ENCODE measurements at regions not wholly inside any gene's neighbourhood (a gene's known extent, or its start where the extent isn't known, plus 50 kb on each side); places are given as distances from the start of the nearest gene placed in this dataset.
"Not testable (repeated sequence)": the region's sequence is repeated elsewhere in the genome, so short reads cannot be mapped to it uniquely, and the experiment has no call there.

DNA sequence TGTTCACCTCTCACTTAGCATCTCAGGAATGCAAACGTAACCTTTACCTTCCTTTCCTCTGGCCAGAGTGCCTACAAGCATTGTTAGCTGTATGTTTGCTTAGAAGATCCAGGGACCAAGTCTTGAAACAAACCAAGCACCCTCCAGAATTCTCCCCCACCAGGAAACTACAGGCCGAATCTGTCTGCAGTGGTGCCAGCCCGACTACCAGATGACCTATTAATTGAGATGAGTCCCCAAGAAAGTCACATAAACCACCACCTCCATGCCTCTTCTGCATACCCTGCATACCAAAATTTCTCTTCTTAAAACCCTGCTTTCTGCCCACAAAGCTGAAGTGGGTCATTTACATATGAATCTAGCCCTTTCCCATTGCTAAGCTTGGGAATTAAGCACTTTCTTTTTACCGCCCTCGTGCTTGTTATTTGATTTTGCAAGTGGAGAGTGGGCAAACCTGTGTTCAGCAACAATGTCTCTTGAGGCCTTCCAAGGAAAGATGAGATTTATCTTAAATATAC, 1239.1 kb downstream of the CDH12 start:
- intact Hi-C loops (cut with micrococcal nuclease): no loop called here

- intact Hi-C loops (cut with micrococcal nuclease): no loop called here
These were observed 1249.3 kb downstream of the CDH12 start for GRCh38 chr5:21603796-21604195.

- intact Hi-C loops (cut with micrococcal nuclease): no loop called here
These were observed 1258.6 kb downstream of the CDH12 start for GRCh38 chr5:21594566-21594965.

- intact Hi-C loops (cut with micrococcal nuclease): no loop called here
These were observed 1259.9 kb downstream of the CDH12 start for GRCh38 chr5:21593261-21593660.

DNA sequence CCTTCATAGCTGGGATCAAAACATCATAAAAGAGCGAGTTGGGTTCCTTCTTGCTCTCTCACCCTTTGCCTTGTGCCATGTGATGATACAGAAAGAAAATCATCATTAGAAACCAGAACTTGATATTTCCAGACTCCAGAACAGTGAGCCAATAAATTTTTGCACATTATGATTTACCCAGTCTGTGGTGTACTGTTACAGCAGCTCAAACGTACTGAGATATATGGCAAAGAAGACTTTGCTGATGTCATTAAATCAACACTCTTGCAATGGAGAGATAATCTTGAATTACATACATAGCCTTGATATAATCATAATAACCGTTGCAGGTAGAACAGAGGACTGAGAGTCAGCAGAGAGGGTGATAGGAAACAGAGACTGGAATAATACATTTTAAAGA, 1271.6 kb downstream of the CDH12 start:
- intact Hi-C loops (cut with micrococcal nuclease): no loop called here

DNA sequence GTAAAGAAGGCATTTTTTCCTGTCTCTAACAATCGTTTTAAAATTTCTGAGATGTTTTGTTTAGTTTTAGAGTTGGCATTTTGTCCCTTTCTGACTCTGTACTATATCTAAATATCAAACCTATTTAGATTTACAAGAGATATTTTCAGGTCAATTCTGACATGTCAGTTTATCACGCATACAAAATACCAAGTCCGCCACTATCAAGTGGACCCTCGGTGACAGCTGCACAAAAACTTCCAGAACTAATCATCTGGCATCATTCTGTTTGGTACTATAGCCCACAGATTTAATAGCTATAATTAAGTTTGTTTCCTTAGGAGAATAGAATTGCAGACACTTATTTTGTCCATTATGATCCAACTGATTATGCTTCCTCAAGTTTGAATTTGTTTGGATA, 1278.2 kb downstream of the CDH12 start:
- intact Hi-C loops (cut with micrococcal nuclease): no loop called here

- intact Hi-C loops (cut with micrococcal nuclease): no loop called here
These were observed 1278.7 kb downstream of the CDH12 start for GRCh38 chr5:21574438-21574837.

DNA sequence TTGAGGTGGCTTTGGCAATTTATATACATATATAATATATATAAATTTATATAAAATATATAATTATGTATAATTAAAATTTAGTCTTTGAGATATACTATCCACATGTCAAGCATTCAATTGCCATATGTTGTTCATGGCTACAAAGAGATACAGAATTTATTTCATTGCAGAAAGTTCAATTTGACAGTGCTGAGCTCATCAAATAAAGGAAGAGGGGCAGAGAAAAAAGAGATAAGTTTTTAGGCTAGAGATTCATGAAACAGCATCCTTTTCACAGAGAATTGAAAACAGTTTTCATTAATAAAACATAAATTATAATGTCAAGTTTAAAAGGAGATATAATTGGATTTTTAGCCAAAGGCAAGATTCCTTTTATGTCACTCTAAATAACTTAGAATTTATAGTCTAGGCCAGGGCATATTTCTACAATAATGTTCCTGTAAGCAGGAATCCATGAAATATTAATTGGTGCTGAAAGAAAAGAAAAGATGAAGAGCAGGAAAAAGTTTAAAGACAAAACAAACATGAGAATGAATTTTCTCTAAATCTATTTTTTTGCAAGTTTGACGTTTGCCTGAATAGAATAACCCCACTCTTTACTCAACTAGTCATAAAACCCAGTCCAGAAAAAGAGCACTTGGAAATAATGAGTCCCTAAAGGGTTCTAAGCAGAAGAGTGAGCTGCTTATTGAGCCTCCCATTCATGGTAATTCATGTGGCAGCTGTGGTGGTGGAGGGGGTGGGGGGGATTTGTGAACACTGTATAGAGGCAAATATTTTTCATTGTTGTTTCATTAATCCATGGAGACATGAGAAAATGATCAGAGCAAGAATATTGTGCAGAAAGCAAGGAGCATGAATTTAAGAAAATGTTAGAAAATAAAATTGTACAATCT, 1279.5 kb downstream of the CDH12 start:
- intact Hi-C loops (cut with micrococcal nuclease): no loop called here

GRCh38 chr5:21571196-21571595, 1281.9 kb downstream of the CDH12 start:
- intact Hi-C loops (cut with micrococcal nuclease): not testable (repeated sequence)

- intact Hi-C loops (cut with micrococcal nuclease): not testable (repeated sequence)
These were observed 1294.0 kb downstream of the CDH12 start for GRCh38 chr5:21559109-21559508.

DNA sequence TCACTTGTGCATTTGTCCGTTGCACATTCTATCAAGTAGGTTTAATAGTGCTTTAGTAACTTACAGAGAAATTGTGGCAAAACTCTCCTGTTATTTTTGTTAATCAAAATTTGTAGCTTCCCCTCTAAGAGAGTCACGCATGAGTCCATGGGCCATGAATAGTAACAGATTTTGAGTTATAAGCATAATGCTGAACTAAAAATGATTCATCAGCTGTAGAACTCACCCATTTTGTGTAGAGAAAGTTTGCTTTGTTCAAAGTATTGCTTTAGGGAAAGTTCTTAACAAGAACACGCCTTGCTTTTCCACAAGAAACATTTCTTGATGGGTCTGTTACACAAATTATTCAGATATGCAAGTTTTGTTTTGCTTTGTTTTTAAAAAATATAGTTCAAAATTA, 1300.9 kb downstream of the CDH12 start:
- intact Hi-C loops (cut with micrococcal nuclease): not testable (repeated sequence)

GRCh38 chr5:21550916-21551315, 1302.2 kb downstream of the CDH12 start:
- intact Hi-C loops (cut with micrococcal nuclease): not testable (repeated sequence)

DNA sequence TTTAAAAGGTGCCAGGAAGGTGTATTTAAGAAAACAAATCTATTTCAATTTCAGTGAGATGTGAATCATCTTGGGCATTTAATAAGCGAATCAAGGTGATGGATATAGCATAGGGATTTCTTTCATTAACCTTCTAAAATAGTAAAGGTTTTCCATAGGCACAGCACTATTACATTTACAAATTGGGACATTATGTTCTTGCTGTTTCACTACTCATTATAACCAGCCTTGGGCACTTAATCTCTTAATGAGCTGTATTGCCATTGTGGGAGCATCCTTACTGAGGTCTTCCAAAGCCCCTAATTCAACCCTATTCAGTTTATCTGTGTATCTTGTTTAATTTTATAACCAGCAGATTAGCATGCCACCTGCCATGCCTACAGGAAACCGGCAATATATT, 1305.5 kb downstream of the CDH12 start:
- intact Hi-C loops (cut with micrococcal nuclease): not testable (repeated sequence)

- intact Hi-C loops (cut with micrococcal nuclease): not testable (repeated sequence)
These were observed 1318.0 kb downstream of the CDH12 start for GRCh38 chr5:21535114-21535513.

- intact Hi-C loops (cut with micrococcal nuclease): not testable (repeated sequence)
These were observed 1332.0 kb downstream of the CDH12 start for GRCh38 chr5:21521157-21521556.

- intact Hi-C loops (cut with micrococcal nuclease): not testable (repeated sequence)
These were observed 1356.2 kb downstream of the CDH12 start for GRCh38 chr5:21496926-21497325.

GRCh38 chr5:21496056-21496455, 1357.1 kb downstream of the CDH12 start:
- intact Hi-C loops (cut with micrococcal nuclease): not testable (repeated sequence)

GRCh38 chr5:21495235-21495634, 1357.9 kb downstream of the CDH12 start:
- intact Hi-C loops (cut with micrococcal nuclease): not testable (repeated sequence)

DNA sequence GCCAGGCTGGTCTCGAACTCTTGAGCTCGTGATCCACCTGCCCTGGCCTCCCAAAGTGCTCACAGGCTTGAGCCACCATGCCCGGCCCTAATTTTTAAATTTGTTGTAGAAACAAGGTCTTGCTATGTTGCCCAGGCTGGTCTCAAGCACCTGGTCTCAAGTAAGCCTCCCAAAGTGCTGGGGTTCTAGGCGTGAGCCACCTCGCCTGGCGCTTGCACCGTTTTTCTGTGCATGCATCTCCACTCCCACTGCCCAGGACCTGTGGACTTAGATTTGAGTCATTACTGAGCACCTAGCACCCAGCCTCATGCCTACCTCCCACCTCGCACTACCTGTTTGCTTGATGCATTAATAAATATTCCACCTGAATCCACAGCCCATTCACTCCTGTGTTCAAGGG, 1359.1 kb downstream of the CDH12 start:
- intact Hi-C loops (cut with micrococcal nuclease): not testable (repeated sequence)

DNA sequence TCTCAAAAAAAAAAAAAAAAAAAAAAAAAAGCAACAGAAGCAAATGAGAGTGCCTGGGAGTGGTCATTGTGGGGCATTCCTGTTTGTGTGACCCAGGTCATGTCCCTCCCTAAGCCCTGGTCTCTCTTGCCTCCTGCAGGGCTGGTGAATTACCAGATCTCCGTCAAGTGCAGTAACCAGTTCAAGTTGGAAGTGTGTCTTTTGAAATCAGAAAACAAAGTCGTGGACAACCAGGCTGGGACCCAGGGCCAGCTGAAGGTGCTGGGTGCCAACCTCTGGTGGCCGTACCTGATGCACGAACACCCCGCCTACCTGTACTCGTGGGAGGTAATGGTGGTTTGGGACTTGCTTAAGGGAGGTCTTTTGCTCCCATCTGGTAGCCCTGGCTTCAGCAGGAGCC, 1362.0 kb downstream of the CDH12 start:
- intact Hi-C loops (cut with micrococcal nuclease): not testable (repeated sequence)

DNA sequence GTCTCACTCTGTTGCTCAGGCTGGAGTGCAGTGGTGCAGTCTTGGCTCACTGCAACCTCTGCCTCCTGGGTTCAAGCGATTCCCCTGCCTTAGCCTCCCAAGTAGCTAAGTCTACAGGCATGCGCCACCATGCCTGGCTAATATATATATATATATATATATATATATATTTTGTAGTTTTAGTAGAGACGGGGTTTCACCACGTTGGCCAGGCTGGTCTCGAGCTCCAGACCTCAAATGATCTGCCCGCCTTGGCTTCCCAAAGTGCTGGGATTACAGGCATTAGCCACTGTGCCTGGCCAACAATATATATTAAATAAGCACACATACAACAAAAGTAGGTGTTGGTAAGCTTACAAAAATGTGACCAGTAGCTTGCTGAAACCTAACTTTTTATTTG, 1364.3 kb downstream of the CDH12 start:
- intact Hi-C loops (cut with micrococcal nuclease): not testable (repeated sequence)

DNA sequence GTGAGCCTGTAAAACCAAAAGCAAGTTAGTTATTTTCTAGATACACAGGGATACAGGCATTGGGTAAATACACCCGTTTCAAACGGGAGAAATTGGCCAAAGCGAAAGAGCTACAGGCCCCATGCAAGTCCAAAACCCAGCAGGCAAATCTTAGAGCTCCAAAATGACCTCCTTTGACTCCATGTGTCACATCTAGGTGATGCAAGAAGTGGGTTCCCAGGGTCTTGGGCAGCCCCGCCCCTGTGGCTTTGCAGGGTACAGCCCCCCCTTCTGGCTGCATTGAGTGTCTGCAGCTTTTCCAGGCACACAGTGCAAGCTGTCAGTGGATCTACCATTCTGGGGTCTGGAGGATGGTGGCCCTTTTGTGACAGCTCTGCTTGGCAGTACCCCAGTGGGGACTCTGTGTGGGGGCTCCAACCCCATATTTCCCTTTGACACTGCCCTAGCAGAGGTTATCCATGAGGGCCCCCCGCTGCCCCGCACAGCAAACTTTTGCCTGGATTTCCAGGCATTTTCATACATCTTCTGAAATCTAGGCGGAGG, 1367.6 kb downstream of the CDH12 start:
- intact Hi-C loops (cut with micrococcal nuclease): not testable (repeated sequence)

- intact Hi-C loops (cut with micrococcal nuclease): not testable (repeated sequence)
These were observed 1368.7 kb downstream of the CDH12 start for GRCh38 chr5:21484498-21484889.
